ENCODE measurements at regions not wholly inside any gene's neighbourhood (a gene's known extent, or its start where the extent isn't known, plus 50 kb on each side); places are given as distances from the start of the nearest gene placed in this dataset.

DNA sequence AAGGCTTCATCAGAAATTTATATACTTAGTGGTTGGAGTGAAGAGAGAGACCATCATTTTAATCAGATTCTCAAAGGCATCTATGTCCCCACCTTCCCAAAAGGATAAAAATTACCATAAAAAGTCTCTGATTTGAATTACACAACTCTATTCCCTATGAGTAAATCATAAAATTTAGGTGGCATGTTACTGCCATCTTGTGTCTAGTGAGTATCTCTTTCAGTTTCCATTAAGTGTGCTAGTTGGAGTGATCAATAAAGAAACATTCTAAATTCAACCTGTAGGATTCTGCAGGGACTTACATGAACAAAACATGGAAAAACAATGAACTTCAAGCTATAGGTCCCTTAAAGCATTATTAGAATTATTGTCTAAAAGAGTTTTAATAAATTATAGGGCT lies 655.4 kb downstream of the LTN1 start:
- TF ChIP-seq CTCF (conservative IDR thresholded peaks at IDR 0.05; ENCODE audit: low read depth in 2 of 2) (peak in 1 of 2 experiments; percentile 51; a peak in 3 of 4 replicates), POLR2AphosphoS5 (IDR thresholded peaks at IDR 0.05; ENCODE audit: low read depth) (no peak), EZH2phosphoT487 (IDR thresholded peaks at IDR 0.05; ENCODE audit: unreplicated experiment) (no peak), REST (IDR thresholded peaks at IDR 0.05; ENCODE audit: unreplicated experiment) (no peak)

Data from GM23338 (cell line).